ENCODE measurements at regions not wholly inside any gene's neighbourhood (a gene's known extent, or its start where the extent isn't known, plus 50 kb on each side); places are given as distances from the start of the nearest gene placed in this dataset.

- TF ChIP-seq CTCF (IDR thresholded peaks at IDR 0.05; ENCODE audit: control extremely low read depth in 1 of 3, insufficient read depth in 1 of 3, low read depth in 1 of 3, low read length in 3 of 3) (no peak), SP1 (IDR thresholded peaks at IDR 0.05; ENCODE audit: low read depth, low read length) (no peak), SIN3A (conservative IDR thresholded peaks at IDR 0.05 in 1 of 2, IDR thresholded peaks at IDR 0.05 in 1 of 2; ENCODE audit: low read depth in 1 of 2, low read length in 2 of 2) (no peak), EZH2 (IDR thresholded peaks at IDR 0.05; ENCODE audit: low read depth, low read length, severe bottlenecking) (no peak), RFX5 (IDR thresholded peaks at IDR 0.05; ENCODE audit: borderline replicate concordance, low read depth, low read length) (no peak), POLR2AphosphoS5 (IDR thresholded peaks at IDR 0.05; ENCODE audit: low read depth, low read length) (no peak), MAX (IDR thresholded peaks at IDR 0.05) (no peak), CEBPB (IDR thresholded peaks at IDR 0.05; ENCODE audit: low read depth, low read length) (no peak), POLR2A (IDR thresholded peaks at IDR 0.05; ENCODE audit: control extremely low read depth in 1 of 2, low read depth in 2 of 2, low read length in 2 of 2) (no peak), BCL11A (IDR thresholded peaks at IDR 0.05; ENCODE audit: low read depth in 2 of 2, low read length in 2 of 2) (no peak), FOSL1 (IDR thresholded peaks at IDR 0.05; ENCODE audit: insufficient read depth, low read depth, low read length) (no peak)
Measured at GRCh38 chr12:67764055-67764454, 115.5 kb downstream of the DYRK2 start.

Data from H1 (cell line).